ENCODE measurements at regions not wholly inside any gene's neighbourhood (a gene's known extent, or its start where the extent isn't known, plus 50 kb on each side); places are given as distances from the start of the nearest gene placed in this dataset.

GRCh38 chr1:185409763-185410528 lies 92.9 kb upstream of the IVNS1ABP start:
- H3K9me3 ChIP-seq (ENCODE audit: control insufficient read depth, low read length, poor library complexity, severe bottlenecking) = no peaks in the 10 kb centered on the region
- DNase-seq (no peak), ATAC-seq (no peak)
- peaks cover 7% of the 10 kb centered on the region for H3K4me1 Mint-ChIP-seq
- peaks cover 2% of the 10 kb centered on the region for H3K36me3 Mint-ChIP-seq (ENCODE audit: low read depth)
- H3K27me3 Mint-ChIP-seq = peaks cover 5% of the 10 kb centered on the region
- no peak overlapping the region for H3K27ac Mint-ChIP-seq
- no peak overlapping the region for H3K4me3 Mint-ChIP-seq

- H3K27me3 Mint-ChIP-seq = peaks cover 5% of the 10 kb centered on the region
- H3K36me3 Mint-ChIP-seq (ENCODE audit: low read depth) = peaks cover 2% of the 10 kb centered on the region
- H3K9me3 ChIP-seq (ENCODE audit: control insufficient read depth, low read length, poor library complexity, severe bottlenecking) = no peaks in the 10 kb centered on the region
- peak overlapping the region; percentile 28 for H3K4me3 Mint-ChIP-seq
- ATAC-seq (no peak), DNase-seq (no peak)
- peaks cover 10% of the 10 kb centered on the region for H3K4me1 Mint-ChIP-seq
- H3K27ac Mint-ChIP-seq = no peak overlapping the region
These were observed 92.3 kb upstream of the IVNS1ABP start for GRCh38 chr1:185409345-185409744.

- no peak overlapping the region for H3K27ac Mint-ChIP-seq
- peaks cover 5% of the 10 kb centered on the region for H3K27me3 Mint-ChIP-seq
- no peak overlapping the region for H3K4me3 Mint-ChIP-seq
- no peaks in the 10 kb centered on the region for H3K9me3 ChIP-seq (ENCODE audit: control insufficient read depth, low read length, poor library complexity, severe bottlenecking)
- peaks cover 2% of the 10 kb centered on the region for H3K36me3 Mint-ChIP-seq (ENCODE audit: low read depth)
- DNase-seq (no peak), ATAC-seq (no peak)
- peaks cover 10% of the 10 kb centered on the region for H3K4me1 Mint-ChIP-seq
These were observed 91.7 kb upstream of the IVNS1ABP start for GRCh38 chr1:185408700-185409270.

- no peaks in the 10 kb centered on the region for H3K9me3 ChIP-seq (ENCODE audit: control insufficient read depth, low read length, poor library complexity, severe bottlenecking)
- ATAC-seq (no peak), DNase-seq (no peak)
- no peak overlapping the region for H3K27ac Mint-ChIP-seq
- peaks cover 14% of the 10 kb centered on the region for H3K4me1 Mint-ChIP-seq
- H3K36me3 Mint-ChIP-seq (ENCODE audit: low read depth) = peaks cover 4% of the 10 kb centered on the region
- peaks cover 9% of the 10 kb centered on the region for H3K27me3 Mint-ChIP-seq
- no peak overlapping the region for H3K4me3 Mint-ChIP-seq
These were observed 89.6 kb upstream of the IVNS1ABP start for GRCh38 chr1:185406691-185407009.

- peaks cover 4% of the 10 kb centered on the region for H3K36me3 Mint-ChIP-seq (ENCODE audit: low read depth)
- H3K4me3 Mint-ChIP-seq = no peak overlapping the region
- no peaks in the 10 kb centered on the region for H3K9me3 ChIP-seq (ENCODE audit: control insufficient read depth, low read length, poor library complexity, severe bottlenecking)
- ATAC-seq (no peak), DNase-seq (no peak)
- no peak overlapping the region for H3K27ac Mint-ChIP-seq
- H3K4me1 Mint-ChIP-seq = peaks cover 14% of the 10 kb centered on the region
- peaks cover 9% of the 10 kb centered on the region for H3K27me3 Mint-ChIP-seq
These were observed 89.1 kb upstream of the IVNS1ABP start for GRCh38 chr1:185406006-185406690.

GRCh38 chr1:185404907-185405568 lies 88.0 kb upstream of the IVNS1ABP start:
- no peak overlapping the region for H3K27ac Mint-ChIP-seq
- H3K27me3 Mint-ChIP-seq = peaks cover 9% of the 10 kb centered on the region
- H3K4me1 Mint-ChIP-seq = peaks cover 13% of the 10 kb centered on the region
- peaks cover 4% of the 10 kb centered on the region for H3K36me3 Mint-ChIP-seq (ENCODE audit: low read depth)
- no peak overlapping the region for H3K4me3 Mint-ChIP-seq
- DNase-seq = no peak
- no peaks in the 10 kb centered on the region for H3K9me3 ChIP-seq (ENCODE audit: control insufficient read depth, low read length, poor library complexity, severe bottlenecking)
- no peak for ATAC-seq

- H3K9me3 ChIP-seq (ENCODE audit: control insufficient read depth, low read length, poor library complexity, severe bottlenecking) = no peaks in the 10 kb centered on the region
- DNase-seq (no peak), ATAC-seq (no peak)
- H3K4me1 Mint-ChIP-seq = peaks cover 8% of the 10 kb centered on the region
- peaks cover 9% of the 10 kb centered on the region for H3K27me3 Mint-ChIP-seq
- no peak overlapping the region for H3K4me3 Mint-ChIP-seq
- H3K36me3 Mint-ChIP-seq (ENCODE audit: low read depth) = peaks cover 2% of the 10 kb centered on the region
- H3K27ac Mint-ChIP-seq = no peak overlapping the region
These were observed 87.2 kb upstream of the IVNS1ABP start for GRCh38 chr1:185404291-185404690.

- no peaks in the 10 kb centered on the region for H3K9me3 ChIP-seq (ENCODE audit: control insufficient read depth, low read length, poor library complexity, severe bottlenecking)
- DNase-seq (no peak), ATAC-seq (no peak)
- Mint-ChIP-seq H3K27me3 (peaks cover 9% of the 10 kb centered on the region), H3K36me3 (ENCODE audit: low read depth) (peaks cover 2% of the 10 kb centered on the region), H3K4me3 (no peak overlapping the region), H3K4me1 (peaks cover 12% of the 10 kb centered on the region), H3K27ac (no peak overlapping the region)
These were observed 85.9 kb upstream of the IVNS1ABP start for GRCh38 chr1:185402930-185403329.

- DNase-seq = no peak
- H3K4me3 Mint-ChIP-seq = no peak overlapping the region
- H3K9me3 ChIP-seq (ENCODE audit: control insufficient read depth, low read length, poor library complexity, severe bottlenecking) = no peaks in the 10 kb centered on the region
- H3K27me3 Mint-ChIP-seq = peaks cover 9% of the 10 kb centered on the region
- no peak overlapping the region for H3K27ac Mint-ChIP-seq
- peaks cover 13% of the 10 kb centered on the region for H3K4me1 Mint-ChIP-seq
- ATAC-seq = no peak
- H3K36me3 Mint-ChIP-seq (ENCODE audit: low read depth) = peaks cover 2% of the 10 kb centered on the region
These were observed 84.0 kb upstream of the IVNS1ABP start for GRCh38 chr1:185401019-185401418.

- no peak for DNase-seq
- peaks cover 2% of the 10 kb centered on the region for H3K36me3 Mint-ChIP-seq (ENCODE audit: low read depth)
These were observed 83.0 kb upstream of the IVNS1ABP start for GRCh38 chr1:185400052-185400451.

GRCh38 chr1:185398599-185398998 lies 81.6 kb upstream of the IVNS1ABP start:
- H3K9me3 ChIP-seq (ENCODE audit: control insufficient read depth, low read length, poor library complexity, severe bottlenecking) = no peaks in the 10 kb centered on the region
- Mint-ChIP-seq H3K4me3 (no peak overlapping the region), H3K4me1 (peaks cover 13% of the 10 kb centered on the region), H3K36me3 (ENCODE audit: low read depth) (peaks cover 2% of the 10 kb centered on the region), H3K27ac (no peak overlapping the region), H3K27me3 (peaks cover 9% of the 10 kb centered on the region)
- DNase-seq (no peak), ATAC-seq (no peak)

More at GRCh38 chr1:185400052-185400451, 83.0 kb upstream of the IVNS1ABP start:
- Mint-ChIP-seq H3K27me3 (peaks cover 9% of the 10 kb centered on the region), H3K27ac (no peak overlapping the region), H3K4me1 (peaks cover 16% of the 10 kb centered on the region), H3K4me3 (no peak overlapping the region)
- no peak for ATAC-seq
- H3K9me3 ChIP-seq (ENCODE audit: control insufficient read depth, low read length, poor library complexity, severe bottlenecking) = no peaks in the 10 kb centered on the region

- no peaks in the 10 kb centered on the region for H3K9me3 ChIP-seq (ENCODE audit: control insufficient read depth, low read length, poor library complexity, severe bottlenecking)
- Mint-ChIP-seq H3K36me3 (ENCODE audit: low read depth) (peaks cover 2% of the 10 kb centered on the region), H3K27ac (no peak overlapping the region), H3K4me1 (peaks cover 11% of the 10 kb centered on the region), H3K27me3 (peaks cover 6% of the 10 kb centered on the region), H3K4me3 (no peak overlapping the region)
- no peak for ATAC-seq
- no peak for DNase-seq
These were observed 81.0 kb upstream of the IVNS1ABP start for GRCh38 chr1:185398022-185398421.

- no peaks in the 10 kb centered on the region for H3K9me3 ChIP-seq (ENCODE audit: control insufficient read depth, low read length, poor library complexity, severe bottlenecking)
- DNase-seq (no peak), ATAC-seq (no peak)
- Mint-ChIP-seq H3K4me1 (peaks cover 11% of the 10 kb centered on the region), H3K4me3 (no peak overlapping the region), H3K27ac (no peak overlapping the region), H3K27me3 (no peaks in the 10 kb centered on the region), H3K36me3 (ENCODE audit: low read depth) (no peaks in the 10 kb centered on the region)
These were observed 80.1 kb upstream of the IVNS1ABP start for GRCh38 chr1:185397183-185397582.

All from T-helper 17 cell (primary cell).